Adrenal gland (tissue), 9 donors: ENCODE measurements at regions not wholly inside any gene's neighbourhood (a gene's known extent, or its start where the extent isn't known, plus 50 kb on each side); places are given as distances from the start of the nearest gene placed in this dataset.

Experiments used
- DNase-seq, 7 donors: peaks; one replicate each; pipeline ENCODE4 v3.0.0-alpha.2; 2019 to 2020
- H3K27ac ChIP-seq, 5 donors: fragments of 200-600 bp; sonication (generic) in 4 of 5; 1 replicate in 3 of 5; 2 replicates in 2 of 5; pipeline versions ENCODE4 v1.5.1 to v1.8.0; 2016 to 2020; ENCODE audit warnings: mild to moderate bottlenecking in 1 of 5
- H3K27me3 ChIP-seq: fragments of 200-600 bp; 2 replicates; pipeline ENCODE4 v1.8.0; 2021
- H3K36me3 ChIP-seq, 2 donors: fragments of 200-600 bp; replicated peaks in 1 of 2; 1 replicate in 1 of 2; 2 replicates in 1 of 2; pipeline versions ENCODE4 v1.5.1 to v1.8.0; 2018 to 2022
- H3K4me1 ChIP-seq, 2 donors: fragments of 200-600 bp; replicated peaks in 1 of 2; 1 replicate in 1 of 2; 2 replicates in 1 of 2; pipeline versions ENCODE4 v1.5.1 to v1.8.0; 2018 to 2021
- H3K4me3 ChIP-seq, 4 donors: fragments of 200-600 bp; sonication (generic) in 3 of 4; one replicate each; pipeline ENCODE4 v1.5.1; 2016 to 2018
- H3K9me3 ChIP-seq, 3 donors: fragments of 200-600 bp; sonication (generic) in 1 of 3; replicated peaks in 1 of 3; 1 replicate in 2 of 3; 2 replicates in 1 of 3; pipeline versions ENCODE4 v1.5.1 to v1.8.0; 2016 to 2021
- POLR2A ChIP-seq, 2 donors: fragments of 450-650 bp; IDR thresholded peaks; one replicate each; pipeline ENCODE4 v1.6.1; 2017; ENCODE audit warnings: antibody characterized with exemption in 2 of 2, mild to moderate bottlenecking in 2 of 2, moderate library complexity in 1 of 2
- WGBS, 4 donors: extraction: QIAGEN DNeasy Blood & Tissue Kit in 2 of 4; methylation state at CpG; one replicate each; pipeline versions ENCODE4 v1.1.5 to v1.1.7; 2013 to 2017; 5-methylcytosine and 5-hydroxymethylcytosine counted together
- intact Hi-C, 2 donors: fragments of 100-400 bp; cut with DNase I; formaldehyde crosslinking; loops; one replicate each; pipeline versions ENCODE4 v1.14.1 to v1.15.0; 2022 to 2023
- TF ChIP-seq, protein P1 (sequence below), 6 experiments: fragments of 450-650 bp in 4 of 6; fragments of 200-600 bp in 2 of 6; sonication (generic) in 1 of 6; IDR thresholded peaks; 1 replicate in 5 of 6; 2 replicates in 1 of 6; pipeline versions ENCODE4 v1.5.1 to v1.8.0; 2016 to 2021; ENCODE audit warnings: antibody characterized with exemption in 6 of 6, mild to moderate bottlenecking in 2 of 6, moderate library complexity in 1 of 6
- donor health status: healthy with polysubstance abuse.
- donor health status: Bipolar disorder and iron deficiency.
- donor health status: DM: yes; HTN: yes; CAD: no.
- donor health status: DM: no; HTN: no; CAD: no.
- donor health status: DM: no; HTN: no; CAD: no.

- no peak for DNase-seq
- Histone ChIP-seq H3K27me3 (peaks cover 26% of the 10 kb centered on the region), H3K27ac (no peak overlapping the region), H3K4me1 (no peaks in the 10 kb centered on the region), H3K4me3 (no peak overlapping the region), H3K36me3 (no peaks in the 10 kb centered on the region), H3K9me3 (no peaks in the 10 kb centered on the region)
- intact Hi-C loops: no loop called here
- WGBS, 4 donors: 67 to 75% (median 70%) methylated on average over 4 to 12 of the region's 12 CpGs
- TF ChIP-seq POLR2A (IDR thresholded peaks at IDR 0.05): no peak
- TF ChIP-seq, protein P1, sequence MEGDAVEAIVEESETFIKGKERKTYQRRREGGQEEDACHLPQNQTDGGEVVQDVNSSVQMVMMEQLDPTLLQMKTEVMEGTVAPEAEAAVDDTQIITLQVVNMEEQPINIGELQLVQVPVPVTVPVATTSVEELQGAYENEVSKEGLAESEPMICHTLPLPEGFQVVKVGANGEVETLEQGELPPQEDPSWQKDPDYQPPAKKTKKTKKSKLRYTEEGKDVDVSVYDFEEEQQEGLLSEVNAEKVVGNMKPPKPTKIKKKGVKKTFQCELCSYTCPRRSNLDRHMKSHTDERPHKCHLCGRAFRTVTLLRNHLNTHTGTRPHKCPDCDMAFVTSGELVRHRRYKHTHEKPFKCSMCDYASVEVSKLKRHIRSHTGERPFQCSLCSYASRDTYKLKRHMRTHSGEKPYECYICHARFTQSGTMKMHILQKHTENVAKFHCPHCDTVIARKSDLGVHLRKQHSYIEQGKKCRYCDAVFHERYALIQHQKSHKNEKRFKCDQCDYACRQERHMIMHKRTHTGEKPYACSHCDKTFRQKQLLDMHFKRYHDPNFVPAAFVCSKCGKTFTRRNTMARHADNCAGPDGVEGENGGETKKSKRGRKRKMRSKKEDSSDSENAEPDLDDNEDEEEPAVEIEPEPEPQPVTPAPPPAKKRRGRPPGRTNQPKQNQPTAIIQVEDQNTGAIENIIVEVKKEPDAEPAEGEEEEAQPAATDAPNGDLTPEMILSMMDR (IDR thresholded peaks at IDR 0.05): no peak
These were observed 76.9 kb downstream of the PJA1 start for GRCh38 chrX:69088171-69088938.

- H3K4me1 ChIP-seq: no peaks in the 10 kb centered on the region
- H3K27ac ChIP-seq: no peak overlapping the region
- TF ChIP-seq POLR2A (IDR thresholded peaks at IDR 0.05): no peak
- TF ChIP-seq, protein P1 (IDR thresholded peaks at IDR 0.05): no peak
- no peak overlapping the region for H3K4me3 ChIP-seq
- no peak for DNase-seq
- H3K27me3 ChIP-seq: peaks cover 26% of the 10 kb centered on the region
- intact Hi-C loops: no loop called here
- H3K9me3 ChIP-seq: no peaks in the 10 kb centered on the region
- 43 to 68% (median 59%) methylated on average over 1 to 4 of the region's 4 CpGs for WGBS, 4 donors
- H3K36me3 ChIP-seq: no peaks in the 10 kb centered on the region
These were observed 79.4 kb downstream of the PJA1 start for GRCh38 chrX:69085826-69086225.

DNA sequence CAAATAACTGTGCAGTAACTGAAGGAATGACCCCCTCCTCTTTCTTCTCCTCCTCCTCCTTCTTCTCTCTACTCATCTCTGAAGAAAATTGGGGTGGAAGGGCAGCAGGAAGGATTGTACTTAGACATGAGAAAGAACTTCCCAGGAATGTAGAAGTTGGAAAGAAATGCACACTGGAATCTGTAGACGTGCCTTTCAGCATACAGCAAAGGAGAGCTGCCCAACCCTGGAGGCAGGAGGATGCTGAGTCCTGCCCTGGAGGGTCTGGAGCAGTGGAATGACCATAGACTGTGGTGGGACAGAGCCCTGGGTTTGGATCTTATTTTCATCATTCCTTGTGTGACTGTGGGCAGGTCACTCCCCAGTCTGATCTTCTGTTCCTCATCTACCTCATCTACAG, 80.1 kb downstream of the PJA1 start:
- no peak for DNase-seq
- WGBS, 4 donors: 48 to 65% (median 55%) methylated on average over 1 of the region's 1 CpG
- Histone ChIP-seq H3K36me3 (no peaks in the 10 kb centered on the region), H3K4me3 (no peak overlapping the region), H3K4me1 (no peaks in the 10 kb centered on the region), H3K9me3 (no peaks in the 10 kb centered on the region), H3K27ac (no peak overlapping the region), H3K27me3 (peaks cover 24% of the 10 kb centered on the region)
- intact Hi-C loops: no loop called here
- TF ChIP-seq POLR2A (IDR thresholded peaks at IDR 0.05): no peak
- TF ChIP-seq, protein P1 (IDR thresholded peaks at IDR 0.05): no peak

DNA sequence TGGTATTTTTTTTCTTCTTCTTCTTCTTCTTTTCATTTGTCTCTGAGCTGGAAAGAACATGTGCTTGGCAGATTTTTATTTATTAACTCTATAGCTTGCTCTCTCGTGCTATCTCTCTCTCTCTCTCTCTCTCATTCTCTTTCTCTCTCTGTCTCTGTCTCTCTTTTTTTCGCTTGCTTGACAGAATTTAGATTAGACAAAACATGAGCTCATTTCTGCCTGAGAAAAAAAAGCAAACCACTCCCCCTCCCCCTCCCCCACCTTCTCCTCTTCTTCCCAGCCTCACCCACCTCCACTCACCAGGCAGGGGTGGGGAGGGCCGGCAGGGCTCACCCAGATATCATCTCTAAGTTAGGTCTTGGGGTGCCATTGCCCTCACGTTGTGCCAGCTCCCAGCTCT, 81.5 kb downstream of the PJA1 start:
- Histone ChIP-seq H3K4me3 (no peak overlapping the region), H3K9me3 (no peaks in the 10 kb centered on the region), H3K36me3 (no peaks in the 10 kb centered on the region), H3K4me1 (no peaks in the 10 kb centered on the region), H3K27ac (no peak overlapping the region), H3K27me3 (peaks cover 24% of the 10 kb centered on the region)
- DNase-seq: no peak
- WGBS, 4 donors: 65 to 83% (median 72%) methylated on average over 3 to 4 of the region's 4 CpGs
- no peak for TF ChIP-seq POLR2A (IDR thresholded peaks at IDR 0.05)
- TF ChIP-seq, protein P1 (IDR thresholded peaks at IDR 0.05): no peak
- intact Hi-C loops: no loop called here
